AG09319 (cell line): ENCODE measurements at regions not wholly inside any gene's neighbourhood (a gene's known extent, or its start where the extent isn't known, plus 50 kb on each side); places are given as distances from the start of the nearest gene placed in this dataset.

Experiments
- DNase-seq: peaks from one replicate; pipeline ENCODE4 v3.0.0-alpha.2; 2010; ENCODE audit warnings: low read depth; ENCODE audit errors: extremely low read depth
- TF ChIP-seq, protein P1 (sequence below): IDR thresholded peaks from 2 replicates; pipeline ENCODE4 v1.5.1; 2011; ENCODE audit warnings: low read depth, mild to moderate bottlenecking, inconsistent platforms, low read length, moderate library complexity

DNA sequence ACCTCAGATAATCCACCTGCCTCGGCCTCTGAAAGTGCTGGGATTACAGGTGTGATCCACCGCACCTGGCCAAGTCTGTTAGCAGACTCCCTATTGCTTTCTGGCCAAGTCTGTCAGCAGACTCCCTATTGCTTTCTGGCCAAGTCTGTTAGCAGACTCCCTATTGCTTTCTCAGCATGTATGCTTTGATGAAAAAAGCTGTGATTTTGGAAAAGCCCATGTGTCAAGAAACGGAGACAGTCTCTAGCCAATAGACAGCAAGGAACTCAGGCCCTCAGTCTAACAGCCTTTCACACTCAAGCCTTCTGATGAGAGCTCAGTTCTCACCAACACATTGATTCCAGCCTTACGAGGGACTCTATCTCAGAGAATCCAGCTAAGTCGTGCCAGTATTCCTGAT, 158.8 kb upstream of the KRR1 start:
- TF ChIP-seq, protein P1, sequence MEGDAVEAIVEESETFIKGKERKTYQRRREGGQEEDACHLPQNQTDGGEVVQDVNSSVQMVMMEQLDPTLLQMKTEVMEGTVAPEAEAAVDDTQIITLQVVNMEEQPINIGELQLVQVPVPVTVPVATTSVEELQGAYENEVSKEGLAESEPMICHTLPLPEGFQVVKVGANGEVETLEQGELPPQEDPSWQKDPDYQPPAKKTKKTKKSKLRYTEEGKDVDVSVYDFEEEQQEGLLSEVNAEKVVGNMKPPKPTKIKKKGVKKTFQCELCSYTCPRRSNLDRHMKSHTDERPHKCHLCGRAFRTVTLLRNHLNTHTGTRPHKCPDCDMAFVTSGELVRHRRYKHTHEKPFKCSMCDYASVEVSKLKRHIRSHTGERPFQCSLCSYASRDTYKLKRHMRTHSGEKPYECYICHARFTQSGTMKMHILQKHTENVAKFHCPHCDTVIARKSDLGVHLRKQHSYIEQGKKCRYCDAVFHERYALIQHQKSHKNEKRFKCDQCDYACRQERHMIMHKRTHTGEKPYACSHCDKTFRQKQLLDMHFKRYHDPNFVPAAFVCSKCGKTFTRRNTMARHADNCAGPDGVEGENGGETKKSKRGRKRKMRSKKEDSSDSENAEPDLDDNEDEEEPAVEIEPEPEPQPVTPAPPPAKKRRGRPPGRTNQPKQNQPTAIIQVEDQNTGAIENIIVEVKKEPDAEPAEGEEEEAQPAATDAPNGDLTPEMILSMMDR = no peak
- no peak for DNase-seq

GRCh38 chr12:75666939-75667334, 155.5 kb upstream of the KRR1 start:
- TF ChIP-seq, protein P1 = no peak
- DNase-seq = no peak

DNA sequence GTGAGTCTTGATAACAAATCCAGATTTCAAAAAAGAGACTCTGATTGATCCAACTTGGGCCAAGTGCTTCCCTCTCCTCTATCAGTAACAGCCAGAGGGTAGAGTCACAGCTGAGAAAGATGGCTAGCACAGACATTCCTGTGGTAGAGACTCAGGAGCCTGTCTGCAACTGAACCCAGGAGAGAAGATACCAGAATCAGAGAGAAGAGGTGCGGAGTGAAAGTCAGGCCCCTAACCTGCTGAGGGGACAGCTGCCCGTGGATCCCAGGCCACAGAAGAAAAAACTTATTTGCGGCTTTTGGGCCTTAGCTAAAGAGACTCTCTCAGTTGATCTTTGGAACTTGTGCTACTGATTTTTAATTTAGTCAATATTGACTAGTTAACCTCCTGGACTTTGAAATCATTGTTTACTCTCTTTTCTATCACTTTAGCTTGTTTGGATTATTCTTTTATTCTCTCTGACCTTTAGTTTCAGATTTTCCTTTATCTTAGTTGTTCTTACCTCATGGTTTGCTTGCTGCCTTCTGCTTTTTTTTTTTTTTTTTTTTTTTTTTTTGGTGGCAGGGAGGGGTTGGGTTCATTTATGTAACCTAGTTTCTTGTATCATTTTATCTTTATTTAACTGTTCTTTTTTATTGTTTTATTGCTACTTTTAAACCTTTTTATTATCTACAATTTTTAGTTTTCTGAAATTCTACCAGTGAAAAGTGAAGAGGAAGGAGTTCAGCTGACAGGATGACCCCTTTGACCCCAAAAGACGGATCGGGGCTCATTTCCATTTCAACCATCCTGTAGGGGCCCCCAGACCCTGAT, 154.9 kb upstream of the KRR1 start:
- DNase-seq = no peak

DNA sequence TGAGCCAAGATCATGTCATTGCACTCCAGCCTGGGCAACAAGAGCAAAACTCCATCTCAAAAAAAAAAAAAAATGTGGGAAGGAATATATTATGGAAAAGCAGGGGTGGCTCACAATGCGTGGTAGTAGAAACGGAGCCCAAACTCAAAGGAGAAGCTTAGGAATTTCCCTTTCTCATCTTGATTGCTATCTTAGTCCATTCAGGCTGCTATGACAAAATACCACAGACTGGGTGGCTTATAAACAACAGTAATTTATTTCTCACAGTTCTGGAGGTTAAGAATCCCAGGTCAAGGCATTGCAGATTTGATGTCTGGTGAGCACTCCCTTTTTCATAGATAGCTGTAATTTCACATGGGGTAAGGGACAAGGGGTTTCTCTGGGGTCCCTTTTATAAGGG, 153.8 kb upstream of the KRR1 start:
- TF ChIP-seq, protein P1 = no peak
- DNase-seq = no peak

More for the DNA sequence above, 154.9 kb upstream of the KRR1 start:
- TF ChIP-seq, protein P1 = no peak

DNA sequence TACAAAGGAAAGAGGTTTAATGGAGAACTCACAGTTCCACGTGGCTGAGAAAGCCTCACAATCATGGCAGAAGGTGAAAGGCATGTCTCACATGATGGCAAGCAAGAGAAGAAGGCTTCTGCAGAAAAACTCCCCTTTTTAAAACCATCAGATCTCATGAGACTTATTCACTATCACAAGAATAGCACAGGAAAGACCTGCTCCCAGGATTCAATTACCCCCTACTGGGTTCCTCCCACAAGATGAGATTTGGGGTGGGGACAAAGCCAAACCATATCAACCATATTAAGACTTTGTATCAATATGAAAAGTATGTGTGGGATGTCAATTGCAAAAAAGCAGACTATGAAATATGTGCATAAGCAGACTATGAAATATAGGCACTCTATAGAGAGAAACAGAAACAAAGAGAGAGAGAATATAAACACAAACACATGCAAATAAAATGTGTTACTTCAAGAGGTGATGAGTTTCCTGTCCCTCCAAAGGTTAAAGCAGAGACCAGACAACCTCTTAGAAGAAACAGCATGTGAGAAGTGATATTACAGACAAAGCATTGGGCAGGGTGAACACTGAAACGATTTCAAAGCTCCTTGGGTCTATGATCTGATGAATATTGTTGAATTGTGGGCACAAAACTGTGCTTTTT, 151.2 kb upstream of the KRR1 start:
- DNase-seq = no peak
- TF ChIP-seq, protein P1 = no peak

DNA sequence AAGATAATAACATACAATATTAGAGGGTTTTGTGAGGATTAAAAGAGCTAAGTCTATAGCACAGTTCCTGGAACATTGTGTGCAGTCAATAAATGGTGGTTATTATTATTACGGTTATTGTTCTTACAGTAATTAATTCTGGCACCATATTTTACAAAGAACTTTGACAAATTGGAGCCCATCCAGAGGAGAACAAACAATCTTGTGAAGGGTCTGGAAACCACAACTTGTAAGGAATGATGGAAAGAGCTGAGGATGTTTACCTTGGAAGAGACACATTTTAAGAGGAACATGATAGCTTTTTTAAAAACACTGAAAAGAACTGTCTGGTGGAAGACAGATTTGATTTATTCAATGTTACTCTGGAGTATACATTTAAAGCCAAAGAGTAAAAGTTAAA, 150.5 kb upstream of the KRR1 start:
- TF ChIP-seq, protein P1 = no peak
- DNase-seq = no peak

DNA sequence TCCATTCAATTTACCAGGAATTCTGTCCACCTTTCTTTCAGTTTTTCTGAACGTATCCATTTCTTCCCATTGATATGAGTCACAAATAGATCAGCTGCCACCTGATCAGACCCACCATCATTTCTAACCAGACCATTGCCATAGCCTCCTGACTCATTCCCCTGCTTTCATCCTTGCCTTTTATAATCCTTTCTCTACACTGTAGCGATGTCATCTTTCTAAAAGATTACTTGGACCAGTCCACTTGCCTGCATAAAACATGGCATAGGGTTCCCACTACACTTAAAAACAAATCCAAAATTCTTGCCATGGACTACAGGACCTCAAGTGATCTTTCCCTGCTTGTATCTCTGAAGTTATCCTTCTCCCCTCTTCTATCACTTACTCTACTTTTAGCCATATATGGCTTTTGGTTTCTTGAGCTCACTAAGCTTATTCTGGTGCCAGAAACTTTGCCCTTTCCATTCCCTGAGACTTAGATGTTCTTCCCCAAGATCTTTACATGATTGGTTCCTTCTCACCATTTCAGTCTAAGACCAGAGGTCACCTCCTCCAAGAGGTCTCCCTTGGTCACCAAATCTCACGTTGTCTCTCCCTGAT, 149.5 kb upstream of the KRR1 start:
- TF ChIP-seq, protein P1 = no peak
- no peak for DNase-seq
